ENCODE measurements at regions not wholly inside any gene's neighbourhood (a gene's known extent, or its start where the extent isn't known, plus 50 kb on each side); places are given as distances from the start of the nearest gene placed in this dataset.

- no peak overlapping the region for H3K14ac ChIP-seq (ENCODE audit: insufficient read depth, low read length)
- no peak overlapping the region for H3K27ac Mint-ChIP-seq
- H3K4ac ChIP-seq (ENCODE audit: low read depth, low read length), result no peak overlapping the region
- H3K36me3 Mint-ChIP-seq (ENCODE audit: insufficient read depth in 1 of 3, low read depth in 3 of 3), result peaks cover 0 to 14% (median 3%) of the 10 kb centered on the region in 3 experiments; a peak in 4 of 7 replicates
- DNase-seq, result no peak
- H2BK15ac ChIP-seq (ENCODE audit: low read depth, low read length), result no peak overlapping the region
- H3K23ac ChIP-seq (ENCODE audit: insufficient read length, low read depth, low read length), result no peak overlapping the region
- no peak overlapping the region for H4K5ac ChIP-seq (ENCODE audit: insufficient read length, low read depth, low read length)
- no peaks in the 10 kb centered on the region for H3K79me1 ChIP-seq (ENCODE audit: insufficient read depth, low read depth, low read length, poor library complexity, severe bottlenecking)
- H3K4me1 ChIP-seq (ENCODE audit: insufficient read depth, low read length), result no peaks in the 10 kb centered on the region
- no peaks in the 10 kb centered on the region for H3K9me3 ChIP-seq (ENCODE audit: control insufficient read depth, low read depth, low read length)
- H2AFZ ChIP-seq (ENCODE audit: low read length), result no peak overlapping the region
- no peak overlapping the region for H2BK5ac ChIP-seq (ENCODE audit: insufficient read length, low read length)
- no peak overlapping the region for H2BK120ac ChIP-seq (ENCODE audit: low read depth, low read length, poor library complexity, severe bottlenecking)
- no peaks in the 10 kb centered on the region for H3K27me3 Mint-ChIP-seq (ENCODE audit: low read depth)
- no peak overlapping the region for H4K8ac ChIP-seq (replicated peaks; ENCODE audit: insufficient read length, low read depth, low read length)
- no peak overlapping the region for H3K18ac ChIP-seq (ENCODE audit: insufficient read length, low read depth, low read length)
- no peak overlapping the region for H3K27ac ChIP-seq (ENCODE audit: insufficient read length, low read depth, low read length)
- no peak overlapping the region for H4K91ac ChIP-seq (ENCODE audit: insufficient read length, low read depth, low read length)
- peaks cover 0 to 4% of the 10 kb centered on the region in 2 experiments; a peak in 1 of 4 replicates for H3K4me1 Mint-ChIP-seq
- H3K79me2 ChIP-seq (ENCODE audit: insufficient read depth, low read length), result no peaks in the 10 kb centered on the region
- no peak for TF ChIP-seq CTCF (conservative IDR thresholded peaks at IDR 0.05)
- H4K20me1 ChIP-seq (ENCODE audit: control insufficient read depth, insufficient read depth, insufficient read length), result no peaks in the 10 kb centered on the region
- no peak overlapping the region for H3T11ph ChIP-seq (ENCODE audit: low read length)
- H3K9ac ChIP-seq (ENCODE audit: extremely low read depth, insufficient read length, low read length), result no peak overlapping the region
- no peak overlapping the region for H3K4me2 ChIP-seq (ENCODE audit: insufficient read depth, insufficient read length, low read length)
- no peak overlapping the region for H3K56ac ChIP-seq (ENCODE audit: insufficient read length, low read depth, low read length)
- no peaks in the 10 kb centered on the region for H3K23me2 ChIP-seq (ENCODE audit: insufficient read length, low read depth, low read length, poor library complexity, severe bottlenecking)
- WGBS (ENCODE audit: extremely low coverage, insufficient read length, low lambda C conversion rate), result no CpG with 5 or more reads among the region's 2 CpGs
- H2BK12ac ChIP-seq (ENCODE audit: insufficient read length, low read depth, low read length), result no peak overlapping the region
- no peak overlapping the region for H3K4me3 Mint-ChIP-seq
- no peak overlapping the region for H2BK20ac ChIP-seq (ENCODE audit: low read depth, low read length, poor library complexity, severe bottlenecking)
- no peaks in the 10 kb centered on the region for H3K27me3 ChIP-seq (ENCODE audit: insufficient read depth, low read length)
- H2AK5ac ChIP-seq (ENCODE audit: insufficient read length, low read length), result no peak overlapping the region
- H3K9me3 Mint-ChIP-seq, result peaks cover under 1 to 12% of the 10 kb centered on the region in 2 experiments; a peak in 4 of 5 replicates
Observed at GRCh38 chr5:117769877-117770276, 1195.3 kb upstream of the SEMA6A start.
